DOHH2 (cell line): ENCODE measurements at regions not wholly inside any gene's neighbourhood (a gene's known extent, or its start where the extent isn't known, plus 50 kb on each side); places are given as distances from the start of the nearest gene placed in this dataset.

Source experiments
- H3F3A ChIP-seq: fragments of 200-600 bp; sonication (generic), shearing (Covaris generic); 2 replicates; pipeline ENCODE4 v1.6.0; 2016; ENCODE audit warnings: antibody characterized with exemption, mild to moderate bottlenecking; ENCODE audit not compliant: control insufficient read depth, insufficient read depth
- H3K27ac ChIP-seq: fragments of 200-600 bp; sonication (generic); 2 replicates; pipeline ENCODE4 v1.5.1; 2014; ENCODE audit warnings: low read depth, mild to moderate bottlenecking, low read length, moderate library complexity
- H3K27me3 ChIP-seq: fragments of 200-600 bp; sonication (generic); 2 replicates; pipeline ENCODE4 v1.6.1; 2014; ENCODE audit warnings: mild to moderate bottlenecking, low read length, mixed read lengths; ENCODE audit not compliant: control insufficient read depth
- H3K36me3 ChIP-seq: fragments of 200-600 bp; sonication (generic); 2 replicates; pipeline ENCODE4 v1.6.1; 2014; ENCODE audit warnings: mild to moderate bottlenecking, low read length, moderate library complexity, mixed read lengths; ENCODE audit not compliant: control insufficient read depth
- H3K4me1 ChIP-seq: fragments of 200-600 bp; sonication (generic); 2 replicates; pipeline ENCODE4 v1.6.1; 2014; ENCODE audit warnings: mild to moderate bottlenecking, low read length, mixed read lengths; ENCODE audit not compliant: control insufficient read depth
- H3K4me2 ChIP-seq: fragments of 200-600 bp; sonication (generic); 2 replicates; pipeline ENCODE4 v1.6.0; 2014; ENCODE audit warnings: mild to moderate bottlenecking, low read length, moderate library complexity
- H3K4me3 ChIP-seq: fragments of 200-600 bp; sonication (generic); 2 replicates; pipeline ENCODE4 v1.5.1; 2014; ENCODE audit warnings: mild to moderate bottlenecking, low read length, mixed read lengths
- H3K79me2 ChIP-seq: fragments of 200-600 bp; sonication (generic); 2 replicates; pipeline ENCODE4 v1.6.1; 2014; ENCODE audit warnings: mild to moderate bottlenecking, low read length, mixed read lengths; ENCODE audit not compliant: control insufficient read depth
- H3K9me2 ChIP-seq: fragments of 200-600 bp; sonication (generic); replicated peaks from 2 replicates; pipeline ENCODE4 v1.6.1; 2014; ENCODE audit warnings: mild to moderate bottlenecking, low read length, mixed read lengths; ENCODE audit not compliant: control insufficient read depth
- H3K9me3 ChIP-seq: fragments of 200-600 bp; sonication (generic); 2 replicates; pipeline ENCODE4 v1.6.1; 2014; ENCODE audit warnings: antibody characterized with exemption, low read length, mixed read lengths; ENCODE audit not compliant: control insufficient read depth, insufficient read depth
- H4K20me1 ChIP-seq: fragments of 200-600 bp; sonication (generic); 2 replicates; pipeline ENCODE4 v1.6.0; 2014; ENCODE audit warnings: low read depth, mild to moderate bottlenecking, antibody characterized with exemption, low read length, moderate library complexity; ENCODE audit not compliant: control insufficient read depth, insufficient read depth
- CTCF ChIP-seq: fragments of 200-600 bp; sonication (generic); IDR thresholded peaks from one replicate; pipeline ENCODE4 v1.5.1; 2014; ENCODE audit warnings: antibody characterized with exemption, mild to moderate bottlenecking, low read depth, low read length; ENCODE audit not compliant: poor library complexity, severe bottlenecking
- EZH2phosphoT487 ChIP-seq: fragments of 200-600 bp; sonication (generic); IDR thresholded peaks from 2 replicates; pipeline ENCODE4 v1.6.1; 2017; ENCODE audit warnings: borderline replicate concordance, mild to moderate bottlenecking, antibody characterized with exemption, low read length, moderate library complexity, mixed read lengths

- no peaks in the 10 kb centered on the region for H3K9me2 ChIP-seq
- no peaks in the 10 kb centered on the region for H3K27me3 ChIP-seq
- H4K20me1 ChIP-seq = no peaks in the 10 kb centered on the region
- TF ChIP-seq CTCF (no peak), EZH2phosphoT487 (no peak)
- no peak overlapping the region for H3K4me2 ChIP-seq
- H3K9me3 ChIP-seq = no peaks in the 10 kb centered on the region
- H3F3A ChIP-seq = no peaks in the 10 kb centered on the region
- peaks cover 7% of the 10 kb centered on the region; the same call in 1 of the 2 replicates for H3K4me1 ChIP-seq
- no peaks in the 10 kb centered on the region for H3K36me3 ChIP-seq
- H3K27ac ChIP-seq = no peak overlapping the region
- H3K79me2 ChIP-seq = no peaks in the 10 kb centered on the region
- H3K4me3 ChIP-seq = no peak overlapping the region
Measured at GRCh38 chr13:33640832-33641231, 177.1 kb upstream of the RFC3 start.

- TF ChIP-seq CTCF (no peak), EZH2phosphoT487 (no peak)
- Histone ChIP-seq H3K9me3 (no peaks in the 10 kb centered on the region), H3K36me3 (no peaks in the 10 kb centered on the region), H3K9me2 (no peaks in the 10 kb centered on the region), H3F3A (no peaks in the 10 kb centered on the region), H3K4me1 (no peaks in the 10 kb centered on the region), H3K27ac (no peak overlapping the region), H3K4me3 (no peak overlapping the region), H3K79me2 (no peaks in the 10 kb centered on the region), H3K27me3 (no peaks in the 10 kb centered on the region), H3K4me2 (no peak overlapping the region), H4K20me1 (no peaks in the 10 kb centered on the region)
Measured at GRCh38 chr13:33642374-33643065, 175.4 kb upstream of the RFC3 start.

DNA sequence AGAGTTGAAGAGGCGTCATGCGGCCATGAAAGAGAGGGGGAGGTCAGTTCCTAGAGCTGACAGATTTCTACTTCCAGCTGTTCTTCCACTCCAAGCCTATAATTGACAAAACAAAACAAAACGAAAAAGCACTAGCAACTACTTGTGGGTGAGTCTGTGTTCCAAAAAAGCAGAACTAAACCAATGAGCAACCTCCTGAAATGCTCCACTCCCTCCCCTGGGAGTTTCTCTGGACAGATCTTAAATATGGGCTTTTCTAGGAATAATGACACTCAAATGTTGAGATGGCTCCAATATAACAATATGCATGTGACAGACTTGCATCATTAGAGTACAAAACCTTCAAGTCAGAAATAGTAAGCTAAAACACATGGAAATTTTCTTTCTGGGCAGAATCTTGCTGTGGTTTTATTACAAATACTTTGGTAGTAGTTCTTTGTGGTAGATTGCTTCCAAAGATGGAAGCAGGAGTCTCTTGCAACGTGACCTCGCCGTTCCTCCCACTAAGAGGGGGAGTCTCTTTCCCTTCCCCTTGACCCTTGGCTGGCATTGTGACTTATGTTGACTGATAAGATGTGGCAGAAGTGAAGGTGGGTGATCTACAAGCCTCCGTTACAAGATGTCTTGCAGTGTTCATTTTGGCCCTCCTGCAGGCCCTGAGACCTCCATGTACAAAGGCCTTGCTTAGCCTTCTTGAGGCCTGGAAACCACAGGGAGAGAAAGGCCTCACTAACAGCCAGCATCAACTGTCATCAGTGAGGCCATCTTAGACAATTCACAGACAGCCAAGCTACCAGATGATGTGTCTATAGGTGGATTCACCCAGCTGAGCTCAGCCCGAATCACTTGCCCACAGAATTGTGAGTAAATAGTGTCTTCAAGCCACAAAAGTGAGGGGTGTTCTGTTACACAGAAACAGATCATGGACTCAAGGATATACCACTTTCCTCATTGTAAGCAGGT, 173.1 kb upstream of the RFC3 start:
- Histone ChIP-seq H3K4me1 (no peaks in the 10 kb centered on the region), H3K27me3 (no peaks in the 10 kb centered on the region), H3K9me3 (no peaks in the 10 kb centered on the region), H3K27ac (no peak overlapping the region), H3K4me2 (no peak overlapping the region), H3F3A (no peaks in the 10 kb centered on the region), H4K20me1 (no peaks in the 10 kb centered on the region), H3K36me3 (no peaks in the 10 kb centered on the region), H3K9me2 (no peaks in the 10 kb centered on the region), H3K4me3 (no peak overlapping the region), H3K79me2 (no peaks in the 10 kb centered on the region)
- no peak for TF ChIP-seq EZH2phosphoT487
- TF ChIP-seq CTCF = no peak
